GM12878 (cell line): ENCODE measurements at regions not wholly inside any gene's neighbourhood (a gene's known extent, or its start where the extent isn't known, plus 50 kb on each side); places are given as distances from the start of the nearest gene placed in this dataset.

Source experiments
- ATAC-seq: fragments of 200-7000 bp; cut with Tn5 transposase; 3 replicates; pipeline ENCODE4 v1.9.1; 2020; ENCODE audit warnings: mild to moderate bottlenecking, moderate library complexity
- BruUV-seq: library from RNA; stranded (reverse); fragments of 400-500 nt; replicated peaks from 2 replicates; lab custom pipeline; 2021; lab: Mats Ljungman, UMichigan
- CTCF ChIA-PET: fragments of 300-600 bp; sonication (Branson Sonifier 250); formaldehyde crosslinking; extraction: SDS; loops from one replicate; lab custom pipeline; 2021; ENCODE audit warnings: inconsistent platforms; lab: Yijun Ruan, JAX
- POLR2A ChIA-PET: fragments of 350-600 bp; formaldehyde crosslinking; extraction: SDS; loops from one replicate; lab custom pipeline; 2021; ENCODE audit warnings: inconsistent platforms; lab: Charles Lee
- RAD21 ChIA-PET: fragments of 300-600 bp; sonication (Branson Sonifier 250); formaldehyde crosslinking; loops from one replicate; lab custom pipeline; 2023; ENCODE audit warnings: antibody characterized with exemption; ENCODE audit not compliant: unreplicated experiment; lab: Charles Lee
- SMC1A ChIA-PET: fragments of 300-600 bp; sonication (Branson Sonifier 250); formaldehyde crosslinking; loops from one replicate; lab custom pipeline; 2023; ENCODE audit not compliant: unreplicated experiment, uncharacterized antibody; lab: Charles Lee
- DNase-seq: peaks from one replicate; pipeline ENCODE4 v3.0.0-alpha.2; 2011; ENCODE audit warnings: low read depth, low spot score
- FAIRE-seq: peaks from 3 replicates; lab custom pipeline; 2011; peaks lifted over from hg19 to GRCh38; lab: Jason Lieb, UNC
- H2AFZ ChIP-seq: 2 replicates; pipeline ENCODE4 v1.6.0; 2011; ENCODE audit warnings: low read depth, low read length, control low read depth; ENCODE audit not compliant: control insufficient read depth
- H3K27ac ChIP-seq: 2 replicates; pipeline ENCODE4 v1.5.1; 2011; ENCODE audit warnings: control low read depth; ENCODE audit not compliant: control insufficient read depth, insufficient read depth
- H3K27me3 ChIP-seq, 2 experiments: replicated peaks in 1 of 2; 2 replicates each; pipeline versions ENCODE4 v1.6.0 to v1.6.1; 2011; ENCODE audit warnings: low read length in 1 of 2; ENCODE audit not compliant: control insufficient read depth in 2 of 2, insufficient read depth in 2 of 2
- H3K36me3 ChIP-seq, 2 experiments: 2 replicates each; pipeline ENCODE4 v1.5.1; 2011; ENCODE audit warnings: low read length in 1 of 2; ENCODE audit not compliant: control insufficient read depth in 2 of 2, insufficient read depth in 2 of 2
- H3K4me1 ChIP-seq: 2 replicates; pipeline ENCODE4 v1.6.1; 2011; ENCODE audit warnings: mild to moderate bottlenecking, low read length, moderate library complexity, mixed read lengths; ENCODE audit not compliant: control insufficient read depth, insufficient read depth
- H3K4me2 ChIP-seq: 2 replicates; pipeline ENCODE4 v1.6.0; 2011; ENCODE audit warnings: control low read depth; ENCODE audit not compliant: control insufficient read depth, insufficient read depth
- H3K4me3 ChIP-seq: fragments of 200-600 bp; sonication (generic); 2 replicates; pipeline ENCODE4 v1.5.1; 2016
- H3K79me2 ChIP-seq: 2 replicates; pipeline ENCODE4 v1.6.0; 2011; ENCODE audit warnings: low read length; ENCODE audit not compliant: control insufficient read depth, insufficient read depth
- H3K9ac ChIP-seq: 2 replicates; pipeline ENCODE4 v1.8.0; 2011; ENCODE audit warnings: low read length, control low read depth, mixed read lengths; ENCODE audit not compliant: control insufficient read depth, insufficient read depth
- H3K9me3 ChIP-seq: replicated peaks from 3 replicates; pipeline ENCODE4 v1.5.1; 2011; ENCODE audit warnings: mild to moderate bottlenecking, low read length; ENCODE audit not compliant: control insufficient read depth, insufficient read depth
- H4K20me1 ChIP-seq: 2 replicates; pipeline ENCODE4 v1.6.0; 2011; ENCODE audit not compliant: control insufficient read depth, insufficient read depth
- DPF2 ChIP-seq: fragments of 450-650 bp; IDR thresholded peaks from 2 replicates; pipeline ENCODE4 v1.6.1; 2017; ENCODE audit warnings: mild to moderate bottlenecking
- EED ChIP-seq: sonication (generic); IDR thresholded peaks from 2 replicates; pipeline ENCODE4 v1.6.1; 2016; ENCODE audit warnings: antibody characterized with exemption, low read depth
- ETV6 ChIP-seq, 2 experiments: fragments of 450-650 bp in 1 of 2; IDR thresholded peaks in 1 of 2; conservative IDR thresholded peaks in 1 of 2; 2 replicates each; pipeline ENCODE4 v1.6.1; 2014; ENCODE audit warnings: antibody characterized with exemption in 1 of 2, borderline replicate concordance in 1 of 2, low read depth in 1 of 2, mild to moderate bottlenecking in 1 of 2, moderate library complexity in 1 of 2
- MEF2B ChIP-seq: fragments of 450-650 bp; IDR thresholded peaks from 2 replicates; pipeline ENCODE4 v1.6.1; 2018; ENCODE audit warnings: mild to moderate bottlenecking, moderate library complexity; ENCODE audit not compliant: partially characterized antibody, poor library complexity, severe bottlenecking
- NRF1 ChIP-seq: conservative IDR thresholded peaks from 2 replicates; pipeline ENCODE4 v1.6.1; 2011; ENCODE audit warnings: mild to moderate bottlenecking, low read depth, low read length, improper control_type of control experiment
- RAD21 ChIP-seq: IDR thresholded peaks from 2 replicates; pipeline ENCODE4 v1.6.1; 2011; ENCODE audit warnings: mild to moderate bottlenecking, low read depth, low read length, moderate library complexity; ENCODE audit not compliant: insufficient read depth
- RUNX3 ChIP-seq: IDR thresholded peaks from 2 replicates; pipeline ENCODE4 v1.6.1; 2012; ENCODE audit warnings: low read length, inconsistent platforms
- ZNF622 ChIP-seq: fragments of 450-650 bp; IDR thresholded peaks from 2 replicates; pipeline ENCODE4 v1.6.1; 2017; ENCODE audit warnings: mild to moderate bottlenecking, inconsistent platforms
- ZSCAN29 ChIP-seq: fragments of 450-650 bp; IDR thresholded peaks from 2 replicates; pipeline ENCODE4 v1.6.1; 2017; ENCODE audit warnings: mild to moderate bottlenecking, moderate library complexity
- WGBS: methylation state at CpG from one replicate; pipeline ENCODE4 v1.1.6; 2016; ENCODE audit warnings: low lambda C conversion rate; ENCODE audit not compliant: insufficient replicate concordance, insufficient coverage; ENCODE audit errors: missing lambda C conversion rate; 5-methylcytosine and 5-hydroxymethylcytosine counted together
- in situ Hi-C: fragments of 300-500 bp; cut with MboI; formaldehyde crosslinking; loops from 9 replicates; pipeline ENCODE4 v1.14.3; 2018; ENCODE audit warnings: mixed read lengths
- intact Hi-C: fragments of 100-400 bp; cut with micrococcal nuclease; formaldehyde crosslinking; loops from one replicate; pipeline ENCODE4 v1.14.2; 2022; ENCODE audit not compliant: unreplicated experiment
- TF ChIP-seq, protein P1 (sequence below): fragments of 450-650 bp; IDR thresholded peaks from 2 replicates; pipeline ENCODE4 v1.6.1; 2017; ENCODE audit warnings: antibody characterized with exemption, mild to moderate bottlenecking, moderate library complexity
- TF ChIP-seq, protein P2 (sequence below): IDR thresholded peaks from 2 replicates; pipeline ENCODE4 v1.6.1; 2012; ENCODE audit warnings: low read depth, low read length, improper control_type of control experiment
- TF ChIP-seq, protein P3 (sequence below): IDR thresholded peaks from 2 replicates; pipeline ENCODE4 v1.6.1; 2012; ENCODE audit warnings: improper control_type of control experiment, low read depth, low read length; ENCODE audit not compliant: insufficient replicate concordance
- TF ChIP-seq, protein P4 (sequence below): fragments of 450-650 bp; IDR thresholded peaks from 2 replicates; pipeline ENCODE4 v1.6.1; 2017; ENCODE audit warnings: mild to moderate bottlenecking, moderate library complexity

DNA sequence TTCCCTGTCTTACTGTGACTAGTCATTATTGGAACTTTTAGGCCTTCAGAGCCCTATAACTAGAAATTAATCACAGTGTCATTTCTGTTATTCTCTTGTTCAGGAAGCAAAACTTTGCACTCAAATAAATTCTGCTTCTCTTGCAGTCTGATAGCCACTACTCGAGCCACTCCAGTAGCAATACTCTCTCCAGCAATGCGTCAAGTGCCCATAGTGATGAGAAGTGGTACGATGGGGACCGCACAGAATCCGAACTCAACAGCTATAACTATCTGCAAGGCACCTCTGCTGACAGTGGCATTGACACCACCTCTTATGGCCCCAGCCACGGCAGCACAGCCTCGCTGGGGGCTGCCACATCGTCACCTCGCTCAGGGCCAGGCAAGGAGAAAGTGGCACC lies 223.2 kb upstream of the RGS6 start:
- no peak for FAIRE-seq
- H4K20me1 ChIP-seq: no peaks in the 10 kb centered on the region
- intact Hi-C loops: no loop called here
- in situ Hi-C loops: no loop called here
- DNase-seq: no peak
- WGBS: 96% methylated on average over 9 of the region's 9 CpGs
- no peak overlapping the region for H3K4me3 ChIP-seq
- no peaks in the 10 kb centered on the region for H3K4me1 ChIP-seq
- H3K36me3 ChIP-seq: peaks cover 7 to 18% of the 10 kb centered on the region in 2 experiments
- no peak overlapping the region for H3K4me2 ChIP-seq
- no peaks in the 10 kb centered on the region for H3K79me2 ChIP-seq
- H2AFZ ChIP-seq: no peak overlapping the region
- no peak overlapping the region for H3K9ac ChIP-seq
- SMC1A ChIA-PET: no interaction called here
- H3K27ac ChIP-seq: no peak overlapping the region
- RAD21 ChIA-PET: no interaction called here
- CTCF ChIA-PET: interaction anchor here (1.3 kb wide), 1 partner anchor 11 kb away, joined by 3 read pairs; no protein-coding TSS in a partner anchor
- POLR2A ChIA-PET: no interaction called here
- ATAC-seq: no peak
- no TSS peak for BruUV-seq
- H3K27me3 ChIP-seq: no peaks in the 10 kb centered on the region
- H3K9me3 ChIP-seq: no peaks in the 10 kb centered on the region
- no peak for TF ChIP-seq ETV6 (conservative IDR thresholded peaks at IDR 0.05 in 1 of 2, IDR thresholded peaks at IDR 0.05 in 1 of 2; ENCODE audit: borderline replicate concordance in 1 of 2, low read depth in 1 of 2)
- TF ChIP-seq DPF2: no peak
- no peak for TF ChIP-seq EED
- TF ChIP-seq, protein P1, sequence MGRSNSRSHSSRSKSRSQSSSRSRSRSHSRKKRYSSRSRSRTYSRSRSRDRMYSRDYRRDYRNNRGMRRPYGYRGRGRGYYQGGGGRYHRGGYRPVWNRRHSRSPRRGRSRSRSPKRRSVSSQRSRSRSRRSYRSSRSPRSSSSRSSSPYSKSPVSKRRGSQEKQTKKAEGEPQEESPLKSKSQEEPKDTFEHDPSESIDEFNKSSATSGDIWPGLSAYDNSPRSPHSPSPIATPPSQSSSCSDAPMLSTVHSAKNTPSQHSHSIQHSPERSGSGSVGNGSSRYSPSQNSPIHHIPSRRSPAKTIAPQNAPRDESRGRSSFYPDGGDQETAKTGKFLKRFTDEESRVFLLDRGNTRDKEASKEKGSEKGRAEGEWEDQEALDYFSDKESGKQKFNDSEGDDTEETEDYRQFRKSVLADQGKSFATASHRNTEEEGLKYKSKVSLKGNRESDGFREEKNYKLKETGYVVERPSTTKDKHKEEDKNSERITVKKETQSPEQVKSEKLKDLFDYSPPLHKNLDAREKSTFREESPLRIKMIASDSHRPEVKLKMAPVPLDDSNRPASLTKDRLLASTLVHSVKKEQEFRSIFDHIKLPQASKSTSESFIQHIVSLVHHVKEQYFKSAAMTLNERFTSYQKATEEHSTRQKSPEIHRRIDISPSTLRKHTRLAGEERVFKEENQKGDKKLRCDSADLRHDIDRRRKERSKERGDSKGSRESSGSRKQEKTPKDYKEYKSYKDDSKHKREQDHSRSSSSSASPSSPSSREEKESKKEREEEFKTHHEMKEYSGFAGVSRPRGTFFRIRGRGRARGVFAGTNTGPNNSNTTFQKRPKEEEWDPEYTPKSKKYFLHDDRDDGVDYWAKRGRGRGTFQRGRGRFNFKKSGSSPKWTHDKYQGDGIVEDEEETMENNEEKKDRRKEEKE: no peak
- TF ChIP-seq RAD21: no peak
- TF ChIP-seq ZNF622: no peak
- TF ChIP-seq RUNX3: no peak
- no peak for TF ChIP-seq MEF2B
- TF ChIP-seq, protein P2, sequence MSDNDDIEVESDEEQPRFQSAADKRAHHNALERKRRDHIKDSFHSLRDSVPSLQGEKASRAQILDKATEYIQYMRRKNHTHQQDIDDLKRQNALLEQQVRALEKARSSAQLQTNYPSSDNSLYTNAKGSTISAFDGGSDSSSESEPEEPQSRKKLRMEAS: no peak
- TF ChIP-seq, protein P3, sequence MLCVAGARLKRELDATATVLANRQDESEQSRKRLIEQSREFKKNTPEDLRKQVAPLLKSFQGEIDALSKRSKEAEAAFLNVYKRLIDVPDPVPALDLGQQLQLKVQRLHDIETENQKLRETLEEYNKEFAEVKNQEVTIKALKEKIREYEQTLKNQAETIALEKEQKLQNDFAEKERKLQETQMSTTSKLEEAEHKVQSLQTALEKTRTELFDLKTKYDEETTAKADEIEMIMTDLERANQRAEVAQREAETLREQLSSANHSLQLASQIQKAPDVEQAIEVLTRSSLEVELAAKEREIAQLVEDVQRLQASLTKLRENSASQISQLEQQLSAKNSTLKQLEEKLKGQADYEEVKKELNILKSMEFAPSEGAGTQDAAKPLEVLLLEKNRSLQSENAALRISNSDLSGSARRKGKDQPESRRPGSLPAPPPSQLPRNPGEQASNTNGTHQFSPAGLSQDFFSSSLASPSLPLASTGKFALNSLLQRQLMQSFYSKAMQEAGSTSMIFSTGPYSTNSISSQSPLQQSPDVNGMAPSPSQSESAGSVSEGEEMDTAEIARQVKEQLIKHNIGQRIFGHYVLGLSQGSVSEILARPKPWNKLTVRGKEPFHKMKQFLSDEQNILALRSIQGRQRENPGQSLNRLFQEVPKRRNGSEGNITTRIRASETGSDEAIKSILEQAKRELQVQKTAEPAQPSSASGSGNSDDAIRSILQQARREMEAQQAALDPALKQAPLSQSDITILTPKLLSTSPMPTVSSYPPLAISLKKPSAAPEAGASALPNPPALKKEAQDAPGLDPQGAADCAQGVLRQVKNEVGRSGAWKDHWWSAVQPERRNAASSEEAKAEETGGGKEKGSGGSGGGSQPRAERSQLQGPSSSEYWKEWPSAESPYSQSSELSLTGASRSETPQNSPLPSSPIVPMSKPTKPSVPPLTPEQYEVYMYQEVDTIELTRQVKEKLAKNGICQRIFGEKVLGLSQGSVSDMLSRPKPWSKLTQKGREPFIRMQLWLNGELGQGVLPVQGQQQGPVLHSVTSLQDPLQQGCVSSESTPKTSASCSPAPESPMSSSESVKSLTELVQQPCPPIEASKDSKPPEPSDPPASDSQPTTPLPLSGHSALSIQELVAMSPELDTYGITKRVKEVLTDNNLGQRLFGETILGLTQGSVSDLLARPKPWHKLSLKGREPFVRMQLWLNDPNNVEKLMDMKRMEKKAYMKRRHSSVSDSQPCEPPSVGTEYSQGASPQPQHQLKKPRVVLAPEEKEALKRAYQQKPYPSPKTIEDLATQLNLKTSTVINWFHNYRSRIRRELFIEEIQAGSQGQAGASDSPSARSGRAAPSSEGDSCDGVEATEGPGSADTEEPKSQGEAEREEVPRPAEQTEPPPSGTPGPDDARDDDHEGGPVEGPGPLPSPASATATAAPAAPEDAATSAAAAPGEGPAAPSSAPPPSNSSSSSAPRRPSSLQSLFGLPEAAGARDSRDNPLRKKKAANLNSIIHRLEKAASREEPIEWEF: no peak
- TF ChIP-seq, protein P4, sequence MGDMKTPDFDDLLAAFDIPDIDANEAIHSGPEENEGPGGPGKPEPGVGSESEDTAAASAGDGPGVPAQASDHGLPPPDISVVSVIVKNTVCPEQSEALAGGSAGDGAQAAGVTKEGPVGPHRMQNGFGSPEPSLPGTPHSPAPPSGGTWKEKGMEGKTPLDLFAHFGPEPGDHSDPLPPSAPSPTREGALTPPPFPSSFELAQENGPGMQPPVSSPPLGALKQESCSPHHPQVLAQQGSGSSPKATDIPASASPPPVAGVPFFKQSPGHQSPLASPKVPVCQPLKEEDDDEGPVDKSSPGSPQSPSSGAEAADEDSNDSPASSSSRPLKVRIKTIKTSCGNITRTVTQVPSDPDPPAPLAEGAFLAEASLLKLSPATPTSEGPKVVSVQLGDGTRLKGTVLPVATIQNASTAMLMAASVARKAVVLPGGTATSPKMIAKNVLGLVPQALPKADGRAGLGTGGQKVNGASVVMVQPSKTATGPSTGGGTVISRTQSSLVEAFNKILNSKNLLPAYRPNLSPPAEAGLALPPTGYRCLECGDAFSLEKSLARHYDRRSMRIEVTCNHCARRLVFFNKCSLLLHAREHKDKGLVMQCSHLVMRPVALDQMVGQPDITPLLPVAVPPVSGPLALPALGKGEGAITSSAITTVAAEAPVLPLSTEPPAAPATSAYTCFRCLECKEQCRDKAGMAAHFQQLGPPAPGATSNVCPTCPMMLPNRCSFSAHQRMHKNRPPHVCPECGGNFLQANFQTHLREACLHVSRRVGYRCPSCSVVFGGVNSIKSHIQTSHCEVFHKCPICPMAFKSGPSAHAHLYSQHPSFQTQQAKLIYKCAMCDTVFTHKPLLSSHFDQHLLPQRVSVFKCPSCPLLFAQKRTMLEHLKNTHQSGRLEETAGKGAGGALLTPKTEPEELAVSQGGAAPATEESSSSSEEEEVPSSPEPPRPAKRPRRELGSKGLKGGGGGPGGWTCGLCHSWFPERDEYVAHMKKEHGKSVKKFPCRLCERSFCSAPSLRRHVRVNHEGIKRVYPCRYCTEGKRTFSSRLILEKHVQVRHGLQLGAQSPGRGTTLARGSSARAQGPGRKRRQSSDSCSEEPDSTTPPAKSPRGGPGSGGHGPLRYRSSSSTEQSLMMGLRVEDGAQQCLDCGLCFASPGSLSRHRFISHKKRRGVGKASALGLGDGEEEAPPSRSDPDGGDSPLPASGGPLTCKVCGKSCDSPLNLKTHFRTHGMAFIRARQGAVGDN: no peak
- no peak for TF ChIP-seq ZSCAN29
- no peak for TF ChIP-seq NRF1
